Retinal pigment epithelial cell (primary cell): ENCODE measurements at regions not wholly inside any gene's neighbourhood (a gene's known extent, or its start where the extent isn't known, plus 50 kb on each side); places are given as distances from the start of the nearest gene placed in this dataset.

Experiments used
- DNase-seq: peaks from one replicate; pipeline ENCODE4 v3.0.0-alpha.2; 2010; ENCODE audit warnings: low read depth
- H3K4me3 ChIP-seq: 2 replicates; pipeline ENCODE4 v1.5.1; 2011; ENCODE audit warnings: mild to moderate bottlenecking, low read length, control low read depth, moderate library complexity
- TF ChIP-seq, protein P1 (sequence below): conservative IDR thresholded peaks from 2 replicates; pipeline ENCODE4 v1.5.1; 2011; ENCODE audit warnings: low read depth, low read length, control low read depth, inconsistent platforms

DNA sequence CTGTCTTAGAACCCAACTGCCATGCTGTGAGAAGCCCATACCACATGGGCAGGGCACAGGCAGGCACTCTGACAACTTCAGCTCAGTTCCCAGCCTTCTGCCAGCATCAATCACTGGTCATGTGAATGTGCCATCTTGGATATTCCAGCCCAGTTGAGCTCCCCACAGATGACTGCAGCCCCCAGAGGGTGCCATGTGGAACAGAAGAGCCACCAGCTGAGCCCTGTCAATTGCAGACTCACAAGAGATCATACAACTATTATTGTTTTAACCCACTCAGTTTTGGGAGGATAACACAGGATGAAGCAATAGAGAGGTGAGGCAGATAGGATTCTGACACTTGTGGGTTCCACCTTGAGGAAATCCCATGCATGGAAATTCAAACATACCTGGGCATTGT, 78.4 kb upstream of the ZBTB40 start:
- no peak for DNase-seq
- TF ChIP-seq, protein P1, sequence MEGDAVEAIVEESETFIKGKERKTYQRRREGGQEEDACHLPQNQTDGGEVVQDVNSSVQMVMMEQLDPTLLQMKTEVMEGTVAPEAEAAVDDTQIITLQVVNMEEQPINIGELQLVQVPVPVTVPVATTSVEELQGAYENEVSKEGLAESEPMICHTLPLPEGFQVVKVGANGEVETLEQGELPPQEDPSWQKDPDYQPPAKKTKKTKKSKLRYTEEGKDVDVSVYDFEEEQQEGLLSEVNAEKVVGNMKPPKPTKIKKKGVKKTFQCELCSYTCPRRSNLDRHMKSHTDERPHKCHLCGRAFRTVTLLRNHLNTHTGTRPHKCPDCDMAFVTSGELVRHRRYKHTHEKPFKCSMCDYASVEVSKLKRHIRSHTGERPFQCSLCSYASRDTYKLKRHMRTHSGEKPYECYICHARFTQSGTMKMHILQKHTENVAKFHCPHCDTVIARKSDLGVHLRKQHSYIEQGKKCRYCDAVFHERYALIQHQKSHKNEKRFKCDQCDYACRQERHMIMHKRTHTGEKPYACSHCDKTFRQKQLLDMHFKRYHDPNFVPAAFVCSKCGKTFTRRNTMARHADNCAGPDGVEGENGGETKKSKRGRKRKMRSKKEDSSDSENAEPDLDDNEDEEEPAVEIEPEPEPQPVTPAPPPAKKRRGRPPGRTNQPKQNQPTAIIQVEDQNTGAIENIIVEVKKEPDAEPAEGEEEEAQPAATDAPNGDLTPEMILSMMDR, result no peak
- H3K4me3 ChIP-seq, result no peak overlapping the region

DNA sequence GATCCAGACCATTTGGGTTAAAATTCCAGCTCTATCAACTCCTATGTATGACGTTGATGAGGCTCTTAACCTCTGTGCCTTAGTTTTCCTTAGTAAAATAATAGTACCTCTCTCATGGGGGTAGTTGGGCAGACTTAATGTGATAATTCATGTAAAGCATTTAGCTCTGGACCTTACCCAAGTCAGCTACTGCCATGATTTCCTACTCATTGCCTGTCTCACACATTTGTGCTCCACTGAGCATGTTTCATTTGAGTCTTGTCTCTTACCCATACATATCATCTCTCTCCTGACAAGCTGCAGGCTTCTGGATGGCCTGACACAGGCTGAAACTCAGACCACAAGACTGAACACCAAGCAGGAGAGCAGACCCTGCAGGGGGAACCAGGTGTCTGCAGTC, 77.7 kb upstream of the ZBTB40 start:
- TF ChIP-seq, protein P1, result no peak
- H3K4me3 ChIP-seq, result no peak overlapping the region
- DNase-seq, result no peak

DNA sequence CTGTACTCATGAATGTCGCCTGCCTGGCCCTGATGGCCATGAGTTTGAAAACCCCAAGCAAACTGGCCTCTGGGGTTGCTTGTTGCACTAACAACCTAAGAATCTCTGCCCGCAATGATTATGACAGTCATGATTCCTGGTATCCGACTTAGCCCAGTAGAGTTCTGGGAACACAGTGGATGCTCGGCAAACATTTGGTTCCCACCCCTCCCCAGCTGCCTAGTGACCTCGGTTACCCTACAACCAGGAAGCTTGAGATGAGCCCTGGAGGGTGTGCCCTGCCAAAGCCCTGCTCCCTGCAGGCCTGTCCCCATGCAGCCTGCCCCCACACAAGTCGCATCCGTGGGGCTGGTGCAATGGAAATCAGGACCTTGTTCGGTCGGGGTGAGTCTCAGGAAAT, 76.0 kb upstream of the ZBTB40 start:
- TF ChIP-seq, protein P1, result no peak
- no peak for DNase-seq
- no peak overlapping the region for H3K4me3 ChIP-seq

DNA sequence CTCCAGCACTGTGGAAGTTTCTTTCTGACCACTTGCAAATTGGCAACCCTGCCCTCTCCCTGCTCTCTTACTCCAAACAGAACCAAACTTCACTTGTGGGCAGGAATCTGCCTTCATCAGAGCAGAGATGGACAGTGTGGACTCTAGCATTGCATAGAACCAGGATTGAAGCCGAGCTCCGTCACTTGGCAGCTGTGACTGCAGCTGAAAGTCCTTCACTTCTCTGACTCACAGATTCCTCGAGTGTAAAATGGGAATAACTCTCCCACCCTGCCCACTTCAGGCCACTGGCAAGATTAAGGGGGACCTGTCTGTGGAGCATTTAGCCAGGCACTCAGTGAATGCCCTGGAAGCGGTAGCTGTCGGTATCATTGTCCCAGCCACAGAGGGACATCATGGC, 75.7 kb upstream of the ZBTB40 start:
- H3K4me3 ChIP-seq, result no peak overlapping the region
- no peak for DNase-seq
- TF ChIP-seq, protein P1, result no peak

DNA sequence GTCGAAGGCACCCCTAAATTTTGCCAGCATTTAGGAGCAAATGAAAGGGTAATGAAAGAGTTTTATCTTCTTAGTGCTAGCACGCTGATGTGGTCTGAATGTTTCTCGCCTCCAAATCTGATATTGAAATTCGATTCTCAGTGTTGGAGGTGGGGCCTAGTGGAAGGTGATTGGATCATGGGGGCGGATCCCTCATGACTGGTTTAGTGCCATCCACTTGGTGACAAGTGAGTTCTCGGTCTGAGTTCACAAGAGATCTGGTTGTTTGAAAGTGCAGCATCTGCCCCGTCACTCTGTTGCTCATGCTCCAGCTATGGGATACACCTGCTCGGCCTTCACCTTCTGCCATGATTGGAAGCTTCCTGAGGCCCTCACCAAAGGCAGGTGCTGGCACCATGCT, 75.1 kb upstream of the ZBTB40 start:
- TF ChIP-seq, protein P1, result no peak
- no peak overlapping the region for H3K4me3 ChIP-seq
- no peak for DNase-seq

DNA sequence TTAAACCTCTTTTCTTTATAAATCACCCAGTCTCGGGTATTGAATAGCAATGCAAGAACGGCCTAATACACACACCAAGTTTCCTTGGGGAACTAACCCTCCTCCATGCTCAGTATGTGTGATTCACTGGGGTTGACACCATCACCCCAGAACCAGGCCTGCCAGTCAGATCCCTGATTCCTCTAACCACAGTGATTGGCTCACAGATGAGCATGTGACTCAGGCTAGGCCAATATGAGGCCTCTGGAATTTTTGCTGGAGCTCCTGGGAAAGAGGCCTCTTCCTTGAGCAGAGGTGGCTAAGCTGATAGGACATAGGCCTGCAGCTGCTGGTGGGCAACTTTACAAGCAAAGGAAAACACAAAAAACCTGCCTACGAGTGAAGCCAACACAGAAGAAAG, 74.7 kb upstream of the ZBTB40 start:
- TF ChIP-seq, protein P1, result no peak
- H3K4me3 ChIP-seq, result no peak overlapping the region
- no peak for DNase-seq

DNA sequence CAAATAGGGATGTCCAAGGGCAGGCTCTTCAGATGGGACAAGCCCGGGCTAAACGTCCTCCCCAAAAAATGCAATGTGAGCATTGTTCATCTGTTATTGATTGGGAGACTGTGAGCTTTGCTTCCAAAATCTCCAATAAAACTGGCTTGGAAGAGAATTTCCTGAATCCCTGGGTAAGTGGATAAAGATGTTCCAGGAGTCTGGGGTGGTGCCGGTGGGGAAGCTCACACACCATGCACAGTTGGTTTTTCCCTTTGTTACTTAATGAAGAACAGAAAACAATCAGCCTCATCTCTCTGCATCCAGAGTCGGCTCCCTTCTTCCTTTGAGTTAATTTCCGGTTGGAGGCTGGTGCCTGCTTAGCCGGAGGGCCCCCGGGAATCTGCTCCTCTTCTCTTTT, 72.1 kb upstream of the ZBTB40 start:
- DNase-seq, result no peak
- TF ChIP-seq, protein P1, result no peak

More for the DNA sequence above, 72.1 kb upstream of the ZBTB40 start:
- no peak overlapping the region for H3K4me3 ChIP-seq
